C4-2B (cell line): ENCODE measurements at regions not wholly inside any gene's neighbourhood (a gene's known extent, or its start where the extent isn't known, plus 50 kb on each side); places are given as distances from the start of the nearest gene placed in this dataset.

ENCODE experiments used
- CTCF ChIP-seq: fragments of 450-650 bp; conservative IDR thresholded peaks from 2 replicates; pipeline ENCODE4 v1.5.1; 2017; ENCODE audit warnings: mild to moderate bottlenecking
- ZFX ChIP-seq: fragments of 450-650 bp; IDR thresholded peaks from 2 replicates; pipeline ENCODE4 v1.6.1; 2017

GRCh38 chr2:67945940-67946339 is 116.9 kb downstream of the C1D start:
- TF ChIP-seq ZFX: no peak
- TF ChIP-seq CTCF: no peak
